Lower leg skin (tissue), 4 donors: ENCODE measurements at regions not wholly inside any gene's neighbourhood (a gene's known extent, or its start where the extent isn't known, plus 50 kb on each side); places are given as distances from the start of the nearest gene placed in this dataset.

ENCODE experiments used
- DNase-seq, 2 donors: peaks; one replicate each; pipeline ENCODE4 v3.0.0-alpha.2; 2019; ENCODE audit warnings: low spot score in 2 of 2
- H3K4me3 ChIP-seq: fragments of 200-600 bp; sonication (generic); 2 replicates; pipeline ENCODE4 v1.5.1; 2017; ENCODE audit warnings: mild to moderate bottlenecking, low read depth; ENCODE audit not compliant: poor library complexity, severe bottlenecking
- POLR2A ChIP-seq, 2 donors: fragments of 450-650 bp; IDR thresholded peaks; one replicate each; pipeline ENCODE4 v1.6.1; 2016 to 2017; ENCODE audit warnings: antibody characterized with exemption in 2 of 2, mild to moderate bottlenecking in 1 of 2, moderate library complexity in 1 of 2
- WGBS, 2 donors: methylation state at CpG; one replicate each; pipeline ENCODE4 v1.1.5; 2018; 5-methylcytosine and 5-hydroxymethylcytosine counted together
- intact Hi-C: fragments of 100-400 bp; cut with DNase I; formaldehyde crosslinking; loops from one replicate; pipeline ENCODE4 v1.15.0; 2023; ENCODE audit warnings: low total_unique reads
- TF ChIP-seq, protein P1 (sequence below), 3 donors: fragments of 450-650 bp; IDR thresholded peaks; one replicate each; pipeline ENCODE4 v1.5.1; 2016; ENCODE audit warnings: antibody characterized with exemption in 3 of 3, mild to moderate bottlenecking in 3 of 3, moderate library complexity in 2 of 3

DNA sequence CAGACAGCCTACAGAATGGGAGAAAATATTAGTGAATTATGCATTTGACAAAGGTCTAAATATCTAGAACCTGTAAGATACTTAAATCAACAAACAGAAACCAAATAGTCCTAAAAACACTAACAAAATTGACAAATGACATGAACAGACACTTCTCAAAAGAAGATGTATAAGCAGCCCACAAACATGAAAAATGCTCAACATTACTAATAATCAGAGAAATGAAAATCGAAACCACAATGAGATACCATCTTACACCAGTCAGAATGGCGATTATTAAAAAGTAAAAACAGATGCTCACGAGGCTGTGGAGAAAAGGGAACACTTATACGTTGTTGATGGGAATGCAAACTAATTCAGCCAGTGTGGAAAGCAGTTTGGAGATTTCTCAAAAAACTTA lies 1186.8 kb downstream of the DTWD2 start:
- intact Hi-C loops: no loop called here
- TF ChIP-seq POLR2A (IDR thresholded peaks at IDR 0.05): no peak
- TF ChIP-seq, protein P1, sequence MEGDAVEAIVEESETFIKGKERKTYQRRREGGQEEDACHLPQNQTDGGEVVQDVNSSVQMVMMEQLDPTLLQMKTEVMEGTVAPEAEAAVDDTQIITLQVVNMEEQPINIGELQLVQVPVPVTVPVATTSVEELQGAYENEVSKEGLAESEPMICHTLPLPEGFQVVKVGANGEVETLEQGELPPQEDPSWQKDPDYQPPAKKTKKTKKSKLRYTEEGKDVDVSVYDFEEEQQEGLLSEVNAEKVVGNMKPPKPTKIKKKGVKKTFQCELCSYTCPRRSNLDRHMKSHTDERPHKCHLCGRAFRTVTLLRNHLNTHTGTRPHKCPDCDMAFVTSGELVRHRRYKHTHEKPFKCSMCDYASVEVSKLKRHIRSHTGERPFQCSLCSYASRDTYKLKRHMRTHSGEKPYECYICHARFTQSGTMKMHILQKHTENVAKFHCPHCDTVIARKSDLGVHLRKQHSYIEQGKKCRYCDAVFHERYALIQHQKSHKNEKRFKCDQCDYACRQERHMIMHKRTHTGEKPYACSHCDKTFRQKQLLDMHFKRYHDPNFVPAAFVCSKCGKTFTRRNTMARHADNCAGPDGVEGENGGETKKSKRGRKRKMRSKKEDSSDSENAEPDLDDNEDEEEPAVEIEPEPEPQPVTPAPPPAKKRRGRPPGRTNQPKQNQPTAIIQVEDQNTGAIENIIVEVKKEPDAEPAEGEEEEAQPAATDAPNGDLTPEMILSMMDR (IDR thresholded peaks at IDR 0.05): no peak
- WGBS, 2 donors: 85 to 93% methylated on average over 4 of the region's 4 CpGs
- H3K4me3 ChIP-seq: no peak overlapping the region
- DNase-seq: no peak

DNA sequence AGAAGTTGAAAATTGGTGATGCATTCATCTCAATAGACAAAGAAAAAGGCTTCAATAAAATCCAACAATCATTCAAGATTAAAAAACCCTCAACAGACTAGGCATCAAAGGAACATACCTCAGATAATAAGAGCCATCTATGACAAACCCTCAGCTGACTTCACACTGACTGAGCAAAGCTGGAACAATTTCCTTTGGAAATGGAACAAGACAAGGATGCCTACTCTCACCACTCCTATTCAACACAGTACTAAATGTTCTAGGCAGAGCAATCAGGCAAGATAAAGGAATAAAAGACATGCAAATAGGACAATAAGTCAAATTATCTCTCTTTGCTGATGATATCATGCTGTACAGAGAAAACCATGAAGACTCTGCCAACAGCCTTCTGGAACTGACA lies 1188.1 kb downstream of the DTWD2 start:
- TF ChIP-seq, protein P1 (IDR thresholded peaks at IDR 0.05): no peak
- DNase-seq: peak in 1 of 2 donors; percentile 26
- intact Hi-C loops: no loop called here
- no peak overlapping the region for H3K4me3 ChIP-seq

DNA sequence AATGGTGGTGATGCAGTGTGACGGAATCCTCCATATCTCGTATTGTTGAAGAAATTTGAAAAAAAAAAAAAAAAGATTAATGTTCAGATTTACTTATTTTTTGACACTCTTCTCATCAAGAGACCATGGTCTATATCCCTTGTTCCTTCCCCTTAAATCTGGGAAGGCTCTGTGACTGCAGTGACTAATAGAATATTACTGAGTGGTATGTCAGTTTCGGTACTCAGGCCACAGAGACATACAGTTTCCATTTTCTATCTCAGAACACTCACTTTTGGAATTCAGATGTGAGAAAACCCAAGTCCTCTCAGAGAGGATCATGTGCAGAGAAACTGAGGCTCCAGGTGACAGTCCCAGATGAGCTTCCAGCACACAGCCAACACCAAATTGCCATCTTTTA lies 1193.5 kb downstream of the DTWD2 start:
- no peak for DNase-seq
- WGBS, 2 donors: 92 to 95% methylated on average over 3 of the region's 3 CpGs
- intact Hi-C loops: no loop called here
- TF ChIP-seq, protein P1 (IDR thresholded peaks at IDR 0.05): no peak
- TF ChIP-seq POLR2A (IDR thresholded peaks at IDR 0.05): no peak
- H3K4me3 ChIP-seq: no peak overlapping the region

DNA sequence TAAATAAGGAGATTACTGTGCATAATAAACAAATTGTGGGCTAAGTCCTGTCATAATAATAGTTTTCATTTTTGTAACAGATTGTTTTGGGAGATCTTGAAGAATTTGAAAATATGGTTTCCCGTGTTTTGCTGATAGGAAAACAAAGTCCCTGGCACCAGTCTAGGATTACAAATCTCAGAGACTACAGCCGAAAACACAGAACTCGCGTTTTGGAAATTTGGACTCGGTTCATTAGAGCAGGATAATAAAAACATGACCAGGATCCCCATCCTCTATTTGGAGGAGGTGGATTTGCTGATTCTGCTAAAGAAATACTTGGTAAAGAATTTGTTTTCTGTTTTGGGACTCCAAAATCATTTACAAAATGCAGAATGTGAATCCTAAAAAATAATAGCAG lies 1194.4 kb downstream of the DTWD2 start:
- 77 to 84% methylated on average over 5 of the region's 5 CpGs for WGBS, 2 donors
- no peak overlapping the region for H3K4me3 ChIP-seq
- DNase-seq: no peak
- intact Hi-C loops: no loop called here
- TF ChIP-seq, protein P1 (IDR thresholded peaks at IDR 0.05): no peak

DNA sequence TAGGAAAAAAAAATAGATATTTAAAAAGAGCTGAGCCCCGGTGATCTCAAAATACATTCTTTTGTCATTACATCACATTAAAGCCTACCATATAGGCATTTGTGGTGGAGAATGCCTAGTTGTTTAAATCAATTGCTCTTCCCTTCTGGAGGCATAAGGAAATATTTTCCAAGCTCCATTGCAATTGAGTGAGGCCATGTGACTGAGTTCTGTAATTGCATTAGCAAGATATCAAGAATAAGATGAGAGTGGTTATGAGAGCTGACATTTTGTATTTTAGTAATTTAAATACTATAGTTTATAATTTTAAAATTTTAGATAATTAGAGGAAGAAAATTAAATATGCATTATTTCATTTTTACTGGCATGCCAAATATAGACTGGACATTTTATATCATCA lies 1195.9 kb downstream of the DTWD2 start:
- intact Hi-C loops: no loop called here
- 68 to 69% methylated on average over 1 of the region's 1 CpG for WGBS, 2 donors

DNA sequence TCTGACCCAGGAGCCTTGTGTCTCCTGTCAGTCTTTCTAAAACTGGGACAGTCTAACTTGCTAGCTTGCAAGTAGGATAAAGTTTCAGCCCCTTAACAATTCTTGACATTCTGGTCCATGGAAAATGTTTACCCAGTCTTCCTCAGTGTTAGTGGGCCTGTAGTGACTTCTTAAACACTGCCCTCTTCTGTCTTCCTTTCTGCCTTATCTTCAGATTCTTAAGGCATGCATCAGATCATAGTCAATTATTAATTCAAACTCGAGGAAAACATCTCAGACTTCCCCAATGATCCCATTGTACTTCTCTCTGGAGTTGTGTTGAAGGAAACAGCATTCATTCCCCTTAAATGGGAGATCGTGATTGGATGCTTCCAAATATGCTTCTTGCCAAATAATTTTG lies 1199.8 kb downstream of the DTWD2 start:
- WGBS, 2 donors: 38 to 73% methylated on average over 2 of the region's 2 CpGs
- DNase-seq: no peak
- intact Hi-C loops: no loop called here
- no peak for TF ChIP-seq POLR2A (IDR thresholded peaks at IDR 0.05)
- TF ChIP-seq, protein P1 (IDR thresholded peaks at IDR 0.05): no peak
- no peak overlapping the region for H3K4me3 ChIP-seq

More for the DNA sequence above, 1195.9 kb downstream of the DTWD2 start:
- H3K4me3 ChIP-seq: no peak overlapping the region
- TF ChIP-seq, protein P1 (IDR thresholded peaks at IDR 0.05): no peak
- no peak for DNase-seq
